Uterus (tissue), 2 donors: ENCODE measurements at regions not wholly inside any gene's neighbourhood (a gene's known extent, or its start where the extent isn't known, plus 50 kb on each side); places are given as distances from the start of the nearest gene placed in this dataset.

ENCODE experiments used
- POLR2A ChIP-seq, 2 donors: fragments of 450-650 bp; IDR thresholded peaks; one replicate each; pipeline ENCODE4 v1.6.1; 2016; ENCODE audit warnings: antibody characterized with exemption in 2 of 2, mild to moderate bottlenecking in 1 of 2, moderate library complexity in 1 of 2
- TF ChIP-seq, protein P1 (sequence below), 4 experiments: fragments of 200-600 bp in 2 of 4; fragments of 450-650 bp in 2 of 4; sonication (generic) in 2 of 4; IDR thresholded peaks; one replicate each; pipeline ENCODE4 v1.5.1; 2016 to 2019; ENCODE audit warnings: antibody characterized with exemption in 4 of 4, mild to moderate bottlenecking in 2 of 4, moderate library complexity in 1 of 4

DNA sequence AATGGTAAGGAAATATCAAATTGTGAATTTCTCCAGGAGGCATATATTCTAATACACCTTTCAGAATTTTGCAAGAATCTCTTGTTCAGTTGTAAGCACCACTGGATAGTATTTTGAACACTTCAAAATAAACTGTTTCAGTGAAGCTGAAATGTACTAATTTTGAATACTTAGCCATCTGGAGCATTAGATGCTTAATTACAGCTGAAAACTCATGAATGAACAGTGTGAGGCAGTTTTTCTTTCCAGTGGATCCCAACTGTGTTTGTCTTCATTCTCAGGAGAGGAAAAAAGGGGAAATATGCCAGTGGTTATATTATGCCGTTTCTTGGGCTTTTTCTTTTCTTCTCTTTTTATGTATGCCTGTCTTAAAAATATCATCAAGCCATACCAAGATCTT lies 306.0 kb upstream of the SEMA6A start:
- TF ChIP-seq POLR2A (IDR thresholded peaks at IDR 0.05) = no peak
- TF ChIP-seq, protein P1, sequence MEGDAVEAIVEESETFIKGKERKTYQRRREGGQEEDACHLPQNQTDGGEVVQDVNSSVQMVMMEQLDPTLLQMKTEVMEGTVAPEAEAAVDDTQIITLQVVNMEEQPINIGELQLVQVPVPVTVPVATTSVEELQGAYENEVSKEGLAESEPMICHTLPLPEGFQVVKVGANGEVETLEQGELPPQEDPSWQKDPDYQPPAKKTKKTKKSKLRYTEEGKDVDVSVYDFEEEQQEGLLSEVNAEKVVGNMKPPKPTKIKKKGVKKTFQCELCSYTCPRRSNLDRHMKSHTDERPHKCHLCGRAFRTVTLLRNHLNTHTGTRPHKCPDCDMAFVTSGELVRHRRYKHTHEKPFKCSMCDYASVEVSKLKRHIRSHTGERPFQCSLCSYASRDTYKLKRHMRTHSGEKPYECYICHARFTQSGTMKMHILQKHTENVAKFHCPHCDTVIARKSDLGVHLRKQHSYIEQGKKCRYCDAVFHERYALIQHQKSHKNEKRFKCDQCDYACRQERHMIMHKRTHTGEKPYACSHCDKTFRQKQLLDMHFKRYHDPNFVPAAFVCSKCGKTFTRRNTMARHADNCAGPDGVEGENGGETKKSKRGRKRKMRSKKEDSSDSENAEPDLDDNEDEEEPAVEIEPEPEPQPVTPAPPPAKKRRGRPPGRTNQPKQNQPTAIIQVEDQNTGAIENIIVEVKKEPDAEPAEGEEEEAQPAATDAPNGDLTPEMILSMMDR (IDR thresholded peaks at IDR 0.05) = no peak
